ENCODE measurements at regions not wholly inside any gene's neighbourhood (a gene's known extent, or its start where the extent isn't known, plus 50 kb on each side); places are given as distances from the start of the nearest gene placed in this dataset.

DNA sequence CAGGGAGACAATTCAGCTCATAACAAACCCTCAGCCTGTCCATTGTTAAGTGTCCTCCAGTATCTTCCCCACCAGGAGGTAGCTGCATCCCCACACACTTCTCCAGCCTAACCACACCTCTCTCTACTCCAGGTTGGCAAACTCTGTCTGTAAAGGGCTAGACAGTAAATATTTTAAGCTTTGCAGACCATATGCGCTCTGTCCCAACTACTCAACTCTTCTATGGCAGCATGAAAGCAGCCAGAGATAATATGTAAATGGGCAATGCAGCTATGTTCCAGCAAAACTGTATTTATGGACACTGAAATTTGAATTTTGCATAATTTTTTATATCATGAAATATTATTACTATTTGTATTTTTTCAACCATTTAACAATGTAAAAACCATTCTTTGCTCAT lies 230.4 kb upstream of the STT3B start:
- DNase-seq = no peak
- WGBS, 5 donors = 91 to 100% (median 94%) methylated on average over 1 of the region's 1 CpG
- Histone ChIP-seq H3K9me3 (no peaks in the 10 kb centered on the region), H3K27me3 (no peaks in the 10 kb centered on the region), H3K27ac (no peak overlapping the region), H3K4me1 (peaks cover 0 to 6% (median 2%) of the 10 kb centered on the region in 4 donors), H3K36me3 (no peaks in the 10 kb centered on the region), H3K4me3 (no peak overlapping the region)
- intact Hi-C loops (cut with DNase I; ENCODE audit: low total_unique reads) = no loop called here
- TF ChIP-seq POLR2AphosphoS5 (IDR thresholded peaks at IDR 0.05) = no peak

DNA sequence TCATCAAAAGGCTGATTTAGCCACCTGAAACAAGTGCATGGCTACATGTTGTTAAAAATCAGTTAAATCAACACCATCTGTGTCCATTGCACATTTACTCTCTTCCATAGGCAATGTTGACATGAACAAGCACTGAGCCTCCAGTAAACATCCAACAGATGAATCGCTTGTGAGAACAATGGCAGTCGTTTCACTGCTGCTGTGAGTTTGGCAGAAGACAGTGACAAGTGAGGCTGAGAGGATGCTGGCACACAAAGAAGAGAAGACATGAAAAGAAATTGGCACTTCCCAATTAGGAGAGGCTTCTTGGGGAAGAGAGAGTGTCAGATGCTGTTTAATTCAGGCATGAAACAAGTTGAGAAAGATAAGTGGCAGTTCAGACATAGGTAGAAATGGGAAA lies 227.4 kb upstream of the STT3B start:
- intact Hi-C loops (cut with DNase I; ENCODE audit: low total_unique reads) = no loop called here

GRCh38 chr3:31307131-31307785 lies 225.5 kb upstream of the STT3B start:
- H3K27ac ChIP-seq = no peak overlapping the region

More for the DNA sequence above, 227.4 kb upstream of the STT3B start:
- no peak overlapping the region for H3K27ac ChIP-seq
- WGBS, 5 donors = 59 to 73% (median 70%) methylated on average over 2 of the region's 2 CpGs
- H3K27me3 ChIP-seq = no peaks in the 10 kb centered on the region
- no peak overlapping the region for H3K4me3 ChIP-seq
- no peak for DNase-seq
- H3K36me3 ChIP-seq = no peaks in the 10 kb centered on the region
- TF ChIP-seq EP300 (IDR thresholded peaks at IDR 0.05) (no peak), CTCF (IDR thresholded peaks at IDR 0.05) (no peak), POLR2A (IDR thresholded peaks at IDR 0.05) (no peak), POLR2AphosphoS5 (IDR thresholded peaks at IDR 0.05) (no peak)
- no peaks in the 10 kb centered on the region for H3K9me3 ChIP-seq
- peaks cover 0 to 12% (median 2%) of the 10 kb centered on the region in 4 donors for H3K4me1 ChIP-seq

DNA sequence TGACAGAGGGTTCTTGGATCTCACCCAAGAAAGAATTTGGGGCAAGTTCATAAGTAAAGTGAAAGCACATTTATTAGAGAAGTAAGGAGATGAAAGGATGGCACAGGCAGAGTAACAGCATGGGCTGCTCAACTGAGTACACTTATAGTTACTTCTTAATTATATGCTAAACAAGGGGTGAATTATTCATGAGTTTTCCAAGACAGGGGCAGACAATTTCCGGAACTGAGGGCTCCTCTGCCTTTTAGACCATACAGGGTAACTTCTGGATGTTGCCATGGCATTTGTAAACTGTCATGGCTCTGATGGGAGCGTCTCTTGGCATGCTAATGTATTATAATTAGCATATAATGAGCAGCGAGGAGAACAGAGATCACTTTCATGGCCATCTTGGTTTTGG lies 221.2 kb upstream of the STT3B start:
- Histone ChIP-seq H3K4me1 (peaks cover 0 to 12% (median 0%) of the 10 kb centered on the region in 4 donors), H3K9me3 (peaks cover 0 to 9% (median 4%) of the 10 kb centered on the region in 4 donors), H3K27ac (no peak overlapping the region), H3K36me3 (no peaks in the 10 kb centered on the region), H3K27me3 (no peaks in the 10 kb centered on the region), H3K4me3 (no peak overlapping the region)
- no peak for DNase-seq
- WGBS, 5 donors = 78 to 90% (median 89%) methylated on average over 3 of the region's 3 CpGs
- intact Hi-C loops (cut with DNase I; ENCODE audit: low total_unique reads) = no loop called here
- no peak for TF ChIP-seq CTCF (IDR thresholded peaks at IDR 0.05)

More at GRCh38 chr3:31307131-31307785, 225.5 kb upstream of the STT3B start:
- TF ChIP-seq CTCF (IDR thresholded peaks at IDR 0.05) = no peak
- TF ChIP-seq POLR2AphosphoS5 (IDR thresholded peaks at IDR 0.05) = no peak
- TF ChIP-seq POLR2A (IDR thresholded peaks at IDR 0.05) = no peak
- no peak for TF ChIP-seq EP300 (IDR thresholded peaks at IDR 0.05)
- 28 to 41% (median 33%) methylated on average over 1 of the region's 1 CpG for WGBS, 5 donors
- intact Hi-C loops (cut with DNase I; ENCODE audit: low total_unique reads) = no loop called here
- Histone ChIP-seq H3K9me3 (no peaks in the 10 kb centered on the region), H3K4me3 (no peak overlapping the region), H3K36me3 (no peaks in the 10 kb centered on the region), H3K4me1 (peaks cover 0 to 12% (median 0%) of the 10 kb centered on the region in 4 donors), H3K27me3 (no peaks in the 10 kb centered on the region)
- DNase-seq = no peak

DNA sequence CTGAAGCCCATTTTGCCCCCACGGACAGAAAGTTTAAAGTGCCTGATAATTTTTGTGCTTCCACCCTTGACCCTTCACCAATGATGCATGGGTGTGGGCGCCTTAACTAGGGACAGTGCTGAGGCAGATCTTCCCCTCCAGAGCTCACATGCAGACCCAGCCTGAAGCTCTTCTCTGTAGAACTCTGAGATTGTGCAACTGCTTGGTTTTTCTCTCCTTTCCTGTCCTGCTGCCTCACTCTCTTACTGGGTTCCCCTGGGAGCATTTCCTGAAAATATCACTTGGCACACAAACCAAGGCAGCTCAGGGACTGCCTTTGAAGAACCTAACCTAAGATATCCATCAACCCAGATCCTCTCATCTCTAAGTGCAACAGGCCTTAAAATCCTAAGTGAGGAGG lies 220.3 kb upstream of the STT3B start:
- Histone ChIP-seq H3K9me3 (peaks cover 0 to 9% (median 4%) of the 10 kb centered on the region in 4 donors), H3K36me3 (no peaks in the 10 kb centered on the region), H3K27me3 (no peaks in the 10 kb centered on the region), H3K4me1 (peaks cover 0 to 5% (median 0%) of the 10 kb centered on the region in 4 donors), H3K4me3 (no peak overlapping the region), H3K27ac (no peak overlapping the region)
- no peak for TF ChIP-seq POLR2AphosphoS5 (IDR thresholded peaks at IDR 0.05)
- no peak for DNase-seq
- WGBS, 5 donors = 68 to 77% (median 70%) methylated on average over 2 of the region's 2 CpGs
- intact Hi-C loops (cut with DNase I; ENCODE audit: low total_unique reads) = no loop called here

Data from stomach (tissue), 8 donors.